Nephron progenitor cell (in vitro differentiated cells): ENCODE measurements at regions not wholly inside any gene's neighbourhood (a gene's known extent, or its start where the extent isn't known, plus 50 kb on each side); places are given as distances from the start of the nearest gene placed in this dataset.

Experiments used
- DNase-seq: peaks from one replicate; pipeline ENCODE4 v3.0.0; 2021
- H3K27ac Mint-ChIP-seq: 2 replicates; pipeline ENCODE4 v1.8.0; 2021; ENCODE audit warnings: mild to moderate bottlenecking, moderate library complexity, mixed read lengths
- H3K27me3 Mint-ChIP-seq: 2 replicates; pipeline ENCODE4 v1.8.0; 2021; ENCODE audit warnings: mild to moderate bottlenecking, low read depth, mixed read lengths; ENCODE audit not compliant: poor library complexity
- H3K36me3 Mint-ChIP-seq: 2 replicates; pipeline ENCODE4 v1.8.0; 2021; ENCODE audit warnings: low read depth, mixed read lengths
- H3K4me1 Mint-ChIP-seq: 2 replicates; pipeline ENCODE4 v1.8.0; 2021; ENCODE audit warnings: mixed read lengths
- H3K4me3 Mint-ChIP-seq: 2 replicates; pipeline ENCODE4 v1.8.0; 2021; ENCODE audit warnings: mild to moderate bottlenecking, moderate library complexity, mixed read lengths
- H3K9me3 Mint-ChIP-seq: 2 replicates; pipeline ENCODE4 v1.8.0; 2021; ENCODE audit warnings: mild to moderate bottlenecking, moderate library complexity, mixed read lengths
- CTCF ChIP-seq: fragments of 200-600 bp; sonication (generic); IDR thresholded peaks from 2 replicates; pipeline ENCODE4 v1.5.0; 2021; ENCODE audit warnings: antibody characterized with exemption

GRCh38 chr4:169881769-169882168, 124.0 kb upstream of the HPF1 start:
- H3K4me1 Mint-ChIP-seq = no peaks in the 10 kb centered on the region
- H3K4me3 Mint-ChIP-seq = no peak overlapping the region
- no peak for TF ChIP-seq CTCF
- H3K36me3 Mint-ChIP-seq = no peaks in the 10 kb centered on the region
- H3K27me3 Mint-ChIP-seq = peaks cover 6% of the 10 kb centered on the region
- no peaks in the 10 kb centered on the region for H3K9me3 Mint-ChIP-seq
- DNase-seq = no peak
- H3K27ac Mint-ChIP-seq = no peak overlapping the region

- H3K27me3 Mint-ChIP-seq = peaks cover 4% of the 10 kb centered on the region
- H3K36me3 Mint-ChIP-seq = no peaks in the 10 kb centered on the region
- H3K4me1 Mint-ChIP-seq = no peaks in the 10 kb centered on the region
- H3K4me3 Mint-ChIP-seq = no peak overlapping the region
- H3K27ac Mint-ChIP-seq = no peak overlapping the region
- no peak for TF ChIP-seq CTCF
- DNase-seq = no peak
- H3K9me3 Mint-ChIP-seq = peaks cover 5% of the 10 kb centered on the region
Measured at GRCh38 chr4:169870507-169870906, 112.8 kb upstream of the HPF1 start.

GRCh38 chr4:169869490-169869889, 111.7 kb upstream of the HPF1 start:
- Mint-ChIP-seq H3K9me3 (no peaks in the 10 kb centered on the region), H3K27me3 (peaks cover 4% of the 10 kb centered on the region), H3K4me3 (no peak overlapping the region), H3K4me1 (no peaks in the 10 kb centered on the region), H3K36me3 (no peaks in the 10 kb centered on the region), H3K27ac (no peak overlapping the region)
- TF ChIP-seq CTCF = no peak
- no peak for DNase-seq

GRCh38 chr4:169861593-169861992, 103.8 kb upstream of the HPF1 start:
- TF ChIP-seq CTCF = no peak
- Mint-ChIP-seq H3K4me1 (peaks cover 23% of the 10 kb centered on the region), H3K9me3 (peaks cover 3% of the 10 kb centered on the region), H3K27ac (peak overlapping the region; percentile 61), H3K36me3 (peaks cover 3% of the 10 kb centered on the region), H3K27me3 (peaks cover under 1% of the 10 kb centered on the region), H3K4me3 (no peak overlapping the region)
- DNase-seq = no peak

- peaks cover 13% of the 10 kb centered on the region for H3K9me3 Mint-ChIP-seq
- H3K27me3 Mint-ChIP-seq = no peaks in the 10 kb centered on the region
- no peak for TF ChIP-seq CTCF
- no peak overlapping the region for H3K27ac Mint-ChIP-seq
- H3K4me3 Mint-ChIP-seq = no peak overlapping the region
- H3K4me1 Mint-ChIP-seq = peaks cover 23% of the 10 kb centered on the region
- DNase-seq = no peak
- peaks cover 5% of the 10 kb centered on the region for H3K36me3 Mint-ChIP-seq
Measured at GRCh38 chr4:169859366-169860216, 101.8 kb upstream of the HPF1 start.

- DNase-seq = no peak
- Mint-ChIP-seq H3K27me3 (no peaks in the 10 kb centered on the region), H3K4me1 (peaks cover 9% of the 10 kb centered on the region), H3K36me3 (peaks cover 5% of the 10 kb centered on the region), H3K9me3 (peaks cover 13% of the 10 kb centered on the region), H3K4me3 (no peak overlapping the region), H3K27ac (no peak overlapping the region)
- no peak for TF ChIP-seq CTCF
Measured at GRCh38 chr4:169854090-169854489, 96.3 kb upstream of the HPF1 start.
